Psoas muscle (tissue), 7 donors: ENCODE measurements at regions not wholly inside any gene's neighbourhood (a gene's known extent, or its start where the extent isn't known, plus 50 kb on each side); places are given as distances from the start of the nearest gene placed in this dataset.

Experiments
- ATAC-seq, 4 donors: fragments of 200-7000 bp; cut with Tn5 transposase; one replicate each; pipeline ENCODE4 v1.9.1; 2020; ENCODE audit warnings: moderate library complexity in 3 of 4, mild to moderate bottlenecking in 2 of 4
- DNase-seq, 2 donors: peaks; one replicate each; pipeline ENCODE4 v3.0.0-alpha.2; 2020
- H3K27ac ChIP-seq: fragments of 200-600 bp; one replicate; pipeline ENCODE4 v1.8.0; 2022
- H3K27me3 ChIP-seq, 3 donors: fragments of 200-600 bp in 1 of 3; one replicate each; pipeline versions ENCODE4 v1.6.1 to v1.8.0; 2013 to 2022; ENCODE audit warnings: low read length in 2 of 3, mild to moderate bottlenecking in 2 of 3, moderate library complexity in 1 of 3; ENCODE audit not compliant: insufficient read depth in 3 of 3
- H3K36me3 ChIP-seq, 2 donors: fragments of 200-600 bp in 1 of 2; one replicate each; pipeline versions ENCODE4 v1.6.1 to v1.8.0; 2013 to 2022; ENCODE audit warnings: low read depth in 1 of 2, mild to moderate bottlenecking in 1 of 2, moderate library complexity in 1 of 2; ENCODE audit not compliant: insufficient read depth in 1 of 2
- H3K4me1 ChIP-seq: fragments of 200-600 bp; one replicate; pipeline ENCODE4 v1.8.0; 2022
- H3K4me3 ChIP-seq: fragments of 200-600 bp; one replicate; pipeline ENCODE4 v1.8.0; 2022; ENCODE audit warnings: mild to moderate bottlenecking
- H3K9me3 ChIP-seq: fragments of 200-600 bp; one replicate; pipeline ENCODE4 v1.8.0; 2022
- CTCF ChIP-seq: fragments of 200-600 bp; IDR thresholded peaks from one replicate; pipeline ENCODE4 v1.8.0; 2022; ENCODE audit warnings: antibody characterized with exemption
- WGBS, 3 donors: extraction: QIAGEN DNeasy Blood & Tissue Kit; methylation state at CpG; one replicate each; pipeline versions ENCODE4 v1.1.6 to v1.1.7; 2013; 5-methylcytosine and 5-hydroxymethylcytosine counted together
- intact Hi-C, 2 donors: fragments of 100-400 bp; cut with DNase I; formaldehyde crosslinking; loops; one replicate each; pipeline versions ENCODE4 v1.11.0 to v1.14.2; 2022
- donor health status: healthy with polysubstance abuse.
- donor health status: DM: no; HTN: no; CAD: no; lungs with moderate emphysema.
- donor health status: Bipolar disorder and iron deficiency.
- donor health status: healthy.
- donor health status: DM: yes; HTN: yes; CAD: no.
- donor health status: DM: no; HTN: no; CAD: no.
- donor health status: DM: yes; HTN: yes; CAD: no.

- WGBS, 3 donors: 18 to 29% (median 28%) methylated on average over 3 of the region's 3 CpGs
- TF ChIP-seq CTCF: no peak
- H3K4me1 ChIP-seq: no peaks in the 10 kb centered on the region
- H3K27ac ChIP-seq: no peak overlapping the region
- intact Hi-C loops: no loop called here
- no peak for DNase-seq
- ATAC-seq: no peak
- H3K36me3 ChIP-seq: no peaks in the 10 kb centered on the region
- no peaks in the 10 kb centered on the region for H3K9me3 ChIP-seq
- H3K27me3 ChIP-seq: peaks cover 0 to 2% (median 0%) of the 10 kb centered on the region in 3 donors
- H3K4me3 ChIP-seq: no peak overlapping the region
Observed at GRCh38 chr7:28280516-28280915, 99.9 kb upstream of the JAZF1 start.

GRCh38 chr7:28290496-28290895, 109.9 kb upstream of the JAZF1 start:
- DNase-seq: no peak
- Histone ChIP-seq H3K9me3 (no peaks in the 10 kb centered on the region), H3K4me3 (no peak overlapping the region), H3K4me1 (no peaks in the 10 kb centered on the region), H3K27ac (no peak overlapping the region), H3K27me3 (no peaks in the 10 kb centered on the region), H3K36me3 (no peaks in the 10 kb centered on the region)
- no peak for TF ChIP-seq CTCF
- intact Hi-C loops: no loop called here
- ATAC-seq: no peak
- 83 to 90% (median 86%) methylated on average over 2 of the region's 2 CpGs for WGBS, 3 donors

GRCh38 chr7:28291559-28291958, 111.0 kb upstream of the JAZF1 start:
- no peak overlapping the region for H3K27ac ChIP-seq
- no peaks in the 10 kb centered on the region for H3K4me1 ChIP-seq
- WGBS, 3 donors: 43 to 52% (median 48%) methylated on average over 4 of the region's 4 CpGs
- no peaks in the 10 kb centered on the region for H3K9me3 ChIP-seq
- no peaks in the 10 kb centered on the region for H3K27me3 ChIP-seq
- no peaks in the 10 kb centered on the region for H3K36me3 ChIP-seq
- no peak overlapping the region for H3K4me3 ChIP-seq
- ATAC-seq (no peak), DNase-seq (no peak)
- intact Hi-C loops: no loop called here
- TF ChIP-seq CTCF: no peak

GRCh38 chr7:28292834-28293526, 112.4 kb upstream of the JAZF1 start:
- Histone ChIP-seq H3K36me3 (no peaks in the 10 kb centered on the region), H3K27me3 (no peaks in the 10 kb centered on the region), H3K4me3 (no peak overlapping the region), H3K4me1 (no peaks in the 10 kb centered on the region), H3K9me3 (no peaks in the 10 kb centered on the region), H3K27ac (no peak overlapping the region)
- intact Hi-C loops: no loop called here
- 58 to 62% (median 61%) methylated on average over 5 of the region's 5 CpGs for WGBS, 3 donors
- no peak for ATAC-seq
- no peak for TF ChIP-seq CTCF
- no peak for DNase-seq

- Histone ChIP-seq H3K36me3 (no peaks in the 10 kb centered on the region), H3K4me1 (no peaks in the 10 kb centered on the region), H3K27me3 (no peaks in the 10 kb centered on the region), H3K27ac (no peak overlapping the region), H3K4me3 (no peak overlapping the region), H3K9me3 (no peaks in the 10 kb centered on the region)
- intact Hi-C loops: no loop called here
- 59 to 71% (median 59%) methylated on average over 1 of the region's 1 CpG for WGBS, 3 donors
- TF ChIP-seq CTCF: no peak
- ATAC-seq (no peak), DNase-seq (no peak)
Observed at GRCh38 chr7:28293527-28293835, 112.9 kb upstream of the JAZF1 start.
